ENCODE measurements at regions not wholly inside any gene's neighbourhood (a gene's known extent, or its start where the extent isn't known, plus 50 kb on each side); places are given as distances from the start of the nearest gene placed in this dataset.

- no peak overlapping the region for H3K4me3 ChIP-seq
- DNase-seq = no peak
- WGBS, 2 donors (ENCODE audit: low coverage in 1 of 2) = 91 to 100% methylated on average over 2 of the region's 2 CpGs
- H3K27me3 ChIP-seq = no peaks in the 10 kb centered on the region
- TF ChIP-seq EP300 (IDR thresholded peaks at IDR 0.05; ENCODE audit: low read depth) (no peak), POLR2AphosphoS5 (IDR thresholded peaks at IDR 0.05) (no peak), CTCF (IDR thresholded peaks at IDR 0.05) (no peak), POLR2A (IDR thresholded peaks at IDR 0.05) (no peak)
- no peaks in the 10 kb centered on the region for H3K36me3 ChIP-seq
- no peaks in the 10 kb centered on the region for H3K9me3 ChIP-seq
- H3K27ac ChIP-seq = no peak overlapping the region
- in situ Hi-C loops (cut with MboI; ENCODE audit: low pct_ligation_motif_present in 1 of 4, low pct_unique_long_range_greater_than_20kb in 1 of 4, low sequenced_read_pairs in 3 of 4) (loop anchor here in 1 of 4 donors (25.0 kb wide), 1 partner anchor 96 kb away; no protein-coding TSS in a partner anchor), intact Hi-C loops (cut with DNase I; ENCODE audit: low total_unique reads) (no loop called here)
- no peaks in the 10 kb centered on the region for H3K4me1 ChIP-seq
Observed at GRCh38 chr3:117616227-117616626, 906.6 kb downstream of the TUSC7 start.

- intact Hi-C loops (cut with DNase I; ENCODE audit: low total_unique reads) = no loop called here
- no peaks in the 10 kb centered on the region for H3K9me3 ChIP-seq
- no peak for TF ChIP-seq CTCF (IDR thresholded peaks at IDR 0.05)
- in situ Hi-C loops (cut with MboI; ENCODE audit: low pct_ligation_motif_present in 1 of 4, low pct_unique_long_range_greater_than_20kb in 1 of 4, low sequenced_read_pairs in 3 of 4) = loop anchor here in 1 of 4 donors (25.0 kb wide), 1 partner anchor 94 kb away; no protein-coding TSS in a partner anchor
- no peaks in the 10 kb centered on the region for H3K4me1 ChIP-seq
- WGBS, 2 donors (ENCODE audit: low coverage in 1 of 2) = 86 to 88% methylated on average over 1 of the region's 1 CpG
- H3K36me3 ChIP-seq = no peaks in the 10 kb centered on the region
- no peak overlapping the region for H3K4me3 ChIP-seq
- no peak for DNase-seq
- no peaks in the 10 kb centered on the region for H3K27me3 ChIP-seq
- no peak overlapping the region for H3K27ac ChIP-seq
Observed at GRCh38 chr3:117617906-117618305, 908.3 kb downstream of the TUSC7 start.

DNA sequence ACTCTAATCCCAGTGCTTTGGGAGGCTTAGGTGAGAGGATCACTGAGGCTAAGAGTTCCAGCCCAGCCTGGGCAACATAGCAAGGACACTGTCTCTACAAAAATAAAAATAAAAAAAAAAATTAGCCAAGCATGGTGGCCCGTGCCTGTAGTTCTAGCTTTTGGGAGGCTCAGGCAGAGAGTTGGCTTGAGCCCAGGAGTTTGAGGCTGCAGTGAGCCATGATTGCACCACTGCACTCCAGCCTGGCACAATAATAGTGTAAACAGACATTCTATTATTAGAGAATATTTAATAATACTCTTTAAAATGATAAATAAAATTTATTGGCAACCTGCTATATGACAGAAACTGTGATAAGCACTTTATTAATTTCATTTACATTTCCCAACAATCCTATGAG lies 908.9 kb downstream of the TUSC7 start:
- H3K9me3 ChIP-seq = no peaks in the 10 kb centered on the region
- no peak for TF ChIP-seq POLR2A (IDR thresholded peaks at IDR 0.05)
- no peak for TF ChIP-seq CTCF (IDR thresholded peaks at IDR 0.05)
- no peak for TF ChIP-seq EP300 (IDR thresholded peaks at IDR 0.05; ENCODE audit: low read depth)
- TF ChIP-seq POLR2AphosphoS5 (IDR thresholded peaks at IDR 0.05) = no peak
- in situ Hi-C loops (cut with MboI; ENCODE audit: low pct_ligation_motif_present in 1 of 4, low pct_unique_long_range_greater_than_20kb in 1 of 4, low sequenced_read_pairs in 3 of 4) (loop anchor here in 1 of 4 donors (25.0 kb wide), 1 partner anchor 94 kb away; no protein-coding TSS in a partner anchor), intact Hi-C loops (cut with DNase I; ENCODE audit: low total_unique reads) (no loop called here)
- H3K27me3 ChIP-seq = no peaks in the 10 kb centered on the region
- H3K4me3 ChIP-seq = no peak overlapping the region
- WGBS, 2 donors (ENCODE audit: low coverage in 1 of 2) = 67 to 71% methylated on average over 1 of the region's 1 CpG
- no peaks in the 10 kb centered on the region for H3K36me3 ChIP-seq
- H3K4me1 ChIP-seq = no peaks in the 10 kb centered on the region
- H3K27ac ChIP-seq = no peak overlapping the region
- DNase-seq = no peak

GRCh38 chr3:117619805-117620204 lies 910.2 kb downstream of the TUSC7 start:
- WGBS, 2 donors (ENCODE audit: low coverage in 1 of 2) = 54 to 83% methylated on average over 1 of the region's 1 CpG
- intact Hi-C loops (cut with DNase I; ENCODE audit: low total_unique reads) = no loop called here

More at GRCh38 chr3:117619805-117620204, 910.2 kb downstream of the TUSC7 start:
- in situ Hi-C loops (cut with MboI; ENCODE audit: low pct_ligation_motif_present in 1 of 4, low pct_unique_long_range_greater_than_20kb in 1 of 4, low sequenced_read_pairs in 3 of 4) = loop anchor here in 1 of 4 donors (25.0 kb wide), 1 partner anchor 92 kb away; no protein-coding TSS in a partner anchor
- Histone ChIP-seq H3K4me1 (no peaks in the 10 kb centered on the region), H3K4me3 (no peak overlapping the region), H3K27me3 (no peaks in the 10 kb centered on the region), H3K27ac (no peak overlapping the region), H3K9me3 (no peaks in the 10 kb centered on the region), H3K36me3 (no peaks in the 10 kb centered on the region)
- no peak for DNase-seq
- TF ChIP-seq POLR2A (IDR thresholded peaks at IDR 0.05) = no peak
- TF ChIP-seq CTCF (IDR thresholded peaks at IDR 0.05) = no peak

Measured in transverse colon (tissue), 4 donors.